WTC11 (cell line): ENCODE measurements at regions not wholly inside any gene's neighbourhood (a gene's known extent, or its start where the extent isn't known, plus 50 kb on each side); places are given as distances from the start of the nearest gene placed in this dataset.

Experiments used
- ATAC-seq: fragments of 200-7000 bp; cut with Tn5 transposase; 2 replicates; pipeline ENCODE4 v1.10.0; 2021; ENCODE audit warnings: mild to moderate bottlenecking, moderate library complexity
- CTCF ChIA-PET: fragments of 300-600 bp; sonication (Branson Sonifier 250); formaldehyde crosslinking; loops from one replicate; lab custom pipeline; 2021; ENCODE audit warnings: antibody characterized with exemption; lab: Charles Lee
- POLR2A ChIA-PET: fragments of 350-600 bp; sonication (Branson Sonifier 250); formaldehyde crosslinking; loops from one replicate; lab custom pipeline; 2021; ENCODE audit warnings: antibody characterized with exemption; lab: Charles Lee
- DNase-seq: peaks from one replicate; pipeline ENCODE4 v3.0.0; 2021; ENCODE audit warnings: low spot score
- H3K27ac Mint-ChIP-seq: 2 replicates; pipeline ENCODE4 v1.8.0; 2021; ENCODE audit warnings: mixed read lengths
- H3K27me3 Mint-ChIP-seq: 2 replicates; pipeline ENCODE4 v1.8.0; 2021; ENCODE audit warnings: low read depth, mild to moderate bottlenecking, moderate library complexity, mixed read lengths
- H3K36me3 Mint-ChIP-seq: 2 replicates; pipeline ENCODE4 v1.8.0; 2021; ENCODE audit warnings: mixed read lengths
- H3K4me1 Mint-ChIP-seq: 2 replicates; pipeline ENCODE4 v1.8.0; 2022; ENCODE audit warnings: mixed read lengths
- H3K4me3 Mint-ChIP-seq: 2 replicates; pipeline ENCODE4 v1.8.0; 2021; ENCODE audit warnings: mild to moderate bottlenecking, moderate library complexity, mixed read lengths
- H3K9me3 Mint-ChIP-seq: 2 replicates; pipeline ENCODE4 v1.8.0; 2021; ENCODE audit warnings: mixed read lengths
- CREM ChIP-seq: sonication (generic); formaldehyde crosslinking; IDR thresholded peaks from 2 replicates; pipeline ENCODE4 v1.8.1; 2022; ENCODE audit warnings: mild to moderate bottlenecking, missing genetic modification reagents, moderate library complexity
- FOXJ3 ChIP-seq: sonication (generic); formaldehyde crosslinking; IDR thresholded peaks from 2 replicates; pipeline ENCODE4 v1.9.0; 2021; ENCODE audit warnings: missing genetic modification reagents, mild to moderate bottlenecking, borderline replicate concordance
- FOXK1 ChIP-seq: sonication (generic); formaldehyde crosslinking; IDR thresholded peaks from 2 replicates; pipeline ENCODE4 v1.8.0; 2022; ENCODE audit warnings: mild to moderate bottlenecking, moderate library complexity, missing genetic modification reagents
- JAZF1 ChIP-seq: fragments of 250-450 bp; sonication (Bioruptor Pico); IDR thresholded peaks from 2 replicates; pipeline ENCODE4 v1.9.0; 2021; ENCODE audit warnings: moderate library complexity, mild to moderate bottlenecking, inconsistent platforms
- MYBL2 ChIP-seq: sonication (generic); formaldehyde crosslinking; IDR thresholded peaks from 2 replicates; pipeline ENCODE4 v1.8.1; 2023; ENCODE audit warnings: mild to moderate bottlenecking, moderate library complexity, missing genetic modification reagents
- PRRX2 ChIP-seq: fragments of 250-450 bp; sonication (Bioruptor Pico); IDR thresholded peaks from 2 replicates; pipeline ENCODE4 v1.8.0; 2021; ENCODE audit warnings: mild to moderate bottlenecking
- SP1 ChIP-seq: sonication (generic); formaldehyde crosslinking; conservative IDR thresholded peaks from 2 replicates; pipeline ENCODE4 v1.8.1; 2022; ENCODE audit warnings: missing genetic modification reagents
- TP53 ChIP-seq: sonication (generic); formaldehyde crosslinking; IDR thresholded peaks from 2 replicates; pipeline ENCODE4 v1.8.1; 2023; ENCODE audit warnings: mild to moderate bottlenecking, missing genetic modification reagents
- ZNF121 ChIP-seq: sonication (generic); formaldehyde crosslinking; IDR thresholded peaks from 2 replicates; pipeline ENCODE4 v1.8.0; 2023; ENCODE audit warnings: missing genetic modification reagents
- ZNF138 ChIP-seq: sonication (generic); formaldehyde crosslinking; conservative IDR thresholded peaks from 2 replicates; pipeline ENCODE4 v1.8.1; 2022; ENCODE audit warnings: mild to moderate bottlenecking, moderate library complexity, missing genetic modification reagents
- ZNF416 ChIP-seq: fragments of 250-450 bp; sonication (Bioruptor Pico); IDR thresholded peaks from 2 replicates; pipeline ENCODE4 v1.9.0; 2021; ENCODE audit warnings: mild to moderate bottlenecking, inconsistent platforms
- TF ChIP-seq, protein P1 (sequence below): sonication (generic); formaldehyde crosslinking; IDR thresholded peaks from 2 replicates; pipeline ENCODE4 v1.8.0; 2022; ENCODE audit warnings: mild to moderate bottlenecking, missing genetic modification reagents
- TF ChIP-seq, protein P2 (sequence below): sonication (generic); formaldehyde crosslinking; IDR thresholded peaks from 2 replicates; pipeline ENCODE4 v1.8.1; 2022; ENCODE audit warnings: mild to moderate bottlenecking, missing genetic modification reagents, moderate library complexity, borderline replicate concordance
- TF ChIP-seq, protein P3 (sequence below): sonication (generic); formaldehyde crosslinking; IDR thresholded peaks from 2 replicates; pipeline ENCODE4 v1.8.0; 2022; ENCODE audit warnings: mild to moderate bottlenecking, missing genetic modification reagents
- TF ChIP-seq, protein P4 (sequence below): fragments of 250-450 bp; sonication (Bioruptor Pico); IDR thresholded peaks from 2 replicates; pipeline ENCODE4 v1.9.0; 2021; ENCODE audit warnings: moderate library complexity, mild to moderate bottlenecking, inconsistent platforms, borderline replicate concordance
- TF ChIP-seq, protein P5 (sequence below): sonication (generic); formaldehyde crosslinking; IDR thresholded peaks from 2 replicates; pipeline ENCODE4 v1.8.0; 2022; ENCODE audit warnings: missing genetic modification reagents
- TF ChIP-seq, protein P6 (sequence below): sonication (generic); formaldehyde crosslinking; IDR thresholded peaks from 2 replicates; pipeline ENCODE4 v1.8.1; 2023; ENCODE audit warnings: mild to moderate bottlenecking, missing genetic modification reagents, moderate library complexity

GRCh38 chr7:20509892-20510572 lies 105.4 kb upstream of the ABCB5 start (continued):
- TF ChIP-seq FOXK1 (CRISPR knock-in tag) (no peak), PRRX2 (CRISPR knock-in tag) (no peak), ZNF416 (CRISPR knock-in tag) (no peak)

- no peak overlapping the region for H3K27ac Mint-ChIP-seq
- CTCF ChIA-PET = interaction anchor here (0.9 to 2.6 kb wide), 3 partner anchors 29 to 141 kb away, joined by 3 to 13 read pairs (median 4); no protein-coding TSS in a partner anchor
- ATAC-seq (no peak), DNase-seq (no peak)
- no peaks in the 10 kb centered on the region for H3K36me3 Mint-ChIP-seq
- H3K4me3 Mint-ChIP-seq = no peak overlapping the region
- H3K9me3 Mint-ChIP-seq = no peaks in the 10 kb centered on the region
- POLR2A ChIA-PET = no interaction called here
- H3K27me3 Mint-ChIP-seq = no peaks in the 10 kb centered on the region
- H3K4me1 Mint-ChIP-seq = peaks cover 9% of the 10 kb centered on the region; the same call in 1 of the 2 replicates
- TF ChIP-seq ZNF121 (CRISPR knock-in tag) (no peak), CREM (no peak), FOXJ3 (CRISPR knock-in tag) (no peak), MYBL2 (CRISPR knock-in tag) (no peak), SP1 (CRISPR knock-in tag) (no peak)
- TF ChIP-seq, protein P1, sequence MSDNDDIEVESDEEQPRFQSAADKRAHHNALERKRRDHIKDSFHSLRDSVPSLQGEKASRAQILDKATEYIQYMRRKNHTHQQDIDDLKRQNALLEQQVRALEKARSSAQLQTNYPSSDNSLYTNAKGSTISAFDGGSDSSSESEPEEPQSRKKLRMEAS (CRISPR knock-in tag) = no peak
- TF ChIP-seq, all 79 proteins: peak for 0
Measured at GRCh38 chr7:20510573-20510900, 104.9 kb upstream of the ABCB5 start.

GRCh38 chr7:20513341-20513740 lies 102.1 kb upstream of the ABCB5 start:
- Mint-ChIP-seq H3K4me1 (peaks cover 5% of the 10 kb centered on the region; the same call in 1 of the 2 replicates), H3K27me3 (no peaks in the 10 kb centered on the region), H3K36me3 (no peaks in the 10 kb centered on the region), H3K4me3 (no peak overlapping the region), H3K27ac (no peak overlapping the region), H3K9me3 (no peaks in the 10 kb centered on the region)
- ChIA-PET CTCF (interaction anchor here (1.0 kb wide), 1 partner anchor 139 kb away, joined by 3 read pairs; no protein-coding TSS in a partner anchor), POLR2A (no interaction called here)
- no peak for DNase-seq
- TF ChIP-seq, protein P2, sequence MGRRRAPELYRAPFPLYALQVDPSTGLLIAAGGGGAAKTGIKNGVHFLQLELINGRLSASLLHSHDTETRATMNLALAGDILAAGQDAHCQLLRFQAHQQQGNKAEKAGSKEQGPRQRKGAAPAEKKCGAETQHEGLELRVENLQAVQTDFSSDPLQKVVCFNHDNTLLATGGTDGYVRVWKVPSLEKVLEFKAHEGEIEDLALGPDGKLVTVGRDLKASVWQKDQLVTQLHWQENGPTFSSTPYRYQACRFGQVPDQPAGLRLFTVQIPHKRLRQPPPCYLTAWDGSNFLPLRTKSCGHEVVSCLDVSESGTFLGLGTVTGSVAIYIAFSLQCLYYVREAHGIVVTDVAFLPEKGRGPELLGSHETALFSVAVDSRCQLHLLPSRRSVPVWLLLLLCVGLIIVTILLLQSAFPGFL (CRISPR knock-in tag) = no peak
- TF ChIP-seq ZNF416 (CRISPR knock-in tag) (no peak), ZNF138 (CRISPR knock-in tag) (no peak), JAZF1 (CRISPR knock-in tag) (no peak), TP53 (CRISPR knock-in tag) (no peak)
- TF ChIP-seq, protein P3, sequence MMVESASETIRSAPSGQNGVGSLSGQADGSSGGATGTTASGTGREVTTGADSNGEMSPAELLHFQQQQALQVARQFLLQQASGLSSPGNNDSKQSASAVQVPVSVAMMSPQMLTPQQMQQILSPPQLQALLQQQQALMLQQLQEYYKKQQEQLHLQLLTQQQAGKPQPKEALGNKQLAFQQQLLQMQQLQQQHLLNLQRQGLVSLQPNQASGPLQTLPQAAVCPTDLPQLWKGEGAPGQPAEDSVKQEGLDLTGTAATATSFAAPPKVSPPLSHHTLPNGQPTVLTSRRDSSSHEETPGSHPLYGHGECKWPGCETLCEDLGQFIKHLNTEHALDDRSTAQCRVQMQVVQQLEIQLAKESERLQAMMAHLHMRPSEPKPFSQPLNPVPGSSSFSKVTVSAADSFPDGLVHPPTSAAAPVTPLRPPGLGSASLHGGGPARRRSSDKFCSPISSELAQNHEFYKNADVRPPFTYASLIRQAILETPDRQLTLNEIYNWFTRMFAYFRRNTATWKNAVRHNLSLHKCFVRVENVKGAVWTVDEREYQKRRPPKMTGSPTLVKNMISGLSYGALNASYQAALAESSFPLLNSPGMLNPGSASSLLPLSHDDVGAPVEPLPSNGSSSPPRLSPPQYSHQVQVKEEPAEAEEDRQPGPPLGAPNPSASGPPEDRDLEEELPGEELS = no peak
- TF ChIP-seq, protein P4, sequence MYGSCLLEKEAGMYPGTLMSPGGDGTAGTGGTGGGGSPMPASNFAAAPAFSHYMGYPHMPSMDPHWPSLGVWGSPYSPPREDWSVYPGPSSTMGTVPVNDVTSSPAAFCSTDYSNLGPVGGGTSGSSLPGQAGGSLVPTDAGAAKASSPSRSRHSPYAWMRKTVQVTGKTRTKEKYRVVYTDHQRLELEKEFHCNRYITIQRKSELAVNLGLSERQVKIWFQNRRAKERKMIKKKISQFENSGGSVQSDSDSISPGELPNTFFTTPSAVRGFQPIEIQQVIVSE (CRISPR knock-in tag) = no peak
- TF ChIP-seq, protein P5, sequence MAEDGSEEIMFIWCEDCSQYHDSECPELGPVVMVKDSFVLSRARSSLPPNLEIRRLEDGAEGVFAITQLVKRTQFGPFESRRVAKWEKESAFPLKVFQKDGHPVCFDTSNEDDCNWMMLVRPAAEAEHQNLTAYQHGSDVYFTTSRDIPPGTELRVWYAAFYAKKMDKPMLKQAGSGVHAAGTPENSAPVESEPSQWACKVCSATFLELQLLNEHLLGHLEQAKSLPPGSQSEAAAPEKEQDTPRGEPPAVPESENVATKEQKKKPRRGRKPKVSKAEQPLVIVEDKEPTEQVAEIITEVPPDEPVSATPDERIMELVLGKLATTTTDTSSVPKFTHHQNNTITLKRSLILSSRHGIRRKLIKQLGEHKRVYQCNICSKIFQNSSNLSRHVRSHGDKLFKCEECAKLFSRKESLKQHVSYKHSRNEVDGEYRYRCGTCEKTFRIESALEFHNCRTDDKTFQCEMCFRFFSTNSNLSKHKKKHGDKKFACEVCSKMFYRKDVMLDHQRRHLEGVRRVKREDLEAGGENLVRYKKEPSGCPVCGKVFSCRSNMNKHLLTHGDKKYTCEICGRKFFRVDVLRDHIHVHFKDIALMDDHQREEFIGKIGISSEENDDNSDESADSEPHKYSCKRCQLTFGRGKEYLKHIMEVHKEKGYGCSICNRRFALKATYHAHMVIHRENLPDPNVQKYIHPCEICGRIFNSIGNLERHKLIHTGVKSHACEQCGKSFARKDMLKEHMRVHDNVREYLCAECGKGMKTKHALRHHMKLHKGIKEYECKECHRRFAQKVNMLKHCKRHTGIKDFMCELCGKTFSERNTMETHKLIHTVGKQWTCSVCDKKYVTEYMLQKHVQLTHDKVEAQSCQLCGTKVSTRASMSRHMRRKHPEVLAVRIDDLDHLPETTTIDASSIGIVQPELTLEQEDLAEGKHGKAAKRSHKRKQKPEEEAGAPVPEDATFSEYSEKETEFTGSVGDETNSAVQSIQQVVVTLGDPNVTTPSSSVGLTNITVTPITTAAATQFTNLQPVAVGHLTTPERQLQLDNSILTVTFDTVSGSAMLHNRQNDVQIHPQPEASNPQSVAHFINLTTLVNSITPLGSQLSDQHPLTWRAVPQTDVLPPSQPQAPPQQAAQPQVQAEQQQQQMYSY (CRISPR knock-in tag) = no peak
- TF ChIP-seq, protein P6, sequence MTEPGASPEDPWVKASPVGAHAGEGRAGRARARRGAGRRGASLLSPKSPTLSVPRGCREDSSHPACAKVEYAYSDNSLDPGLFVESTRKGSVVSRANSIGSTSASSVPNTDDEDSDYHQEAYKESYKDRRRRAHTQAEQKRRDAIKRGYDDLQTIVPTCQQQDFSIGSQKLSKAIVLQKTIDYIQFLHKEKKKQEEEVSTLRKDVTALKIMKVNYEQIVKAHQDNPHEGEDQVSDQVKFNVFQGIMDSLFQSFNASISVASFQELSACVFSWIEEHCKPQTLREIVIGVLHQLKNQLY = no peak
- no peak for ATAC-seq
